ENCODE measurements at regions not wholly inside any gene's neighbourhood (a gene's known extent, or its start where the extent isn't known, plus 50 kb on each side); places are given as distances from the start of the nearest gene placed in this dataset.

DNA sequence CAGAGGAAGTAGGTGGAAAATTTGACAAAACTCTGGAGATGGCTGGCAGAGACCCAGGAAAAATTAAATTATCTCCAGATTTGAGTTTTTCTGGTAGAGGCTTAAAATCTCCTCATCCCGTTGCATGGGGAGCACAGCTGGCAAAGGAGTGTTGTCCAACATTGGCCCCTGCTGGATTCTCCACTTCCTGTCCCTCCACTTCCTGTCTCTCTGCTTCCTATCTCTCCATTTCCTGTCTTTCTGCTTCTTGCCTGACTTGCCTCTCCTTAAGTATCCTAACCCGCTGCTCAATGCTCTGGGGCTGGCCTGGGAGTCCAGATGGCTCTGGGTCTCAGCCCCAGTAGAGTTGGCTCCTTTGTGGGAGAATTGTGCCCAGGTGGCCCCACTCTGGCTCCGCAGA is 65.8 kb upstream of the EMX2 start (continued):
- TF ChIP-seq BCL6 (CRISPR knock-in tag; IDR thresholded peaks at IDR 0.05) (no peak), HMG20B (CRISPR knock-in tag; IDR thresholded peaks at IDR 0.05) (no peak), GABPA (tag; conservative IDR thresholded peaks at IDR 0.05; ENCODE audit: low read depth) (peak; percentile 67), RAD21 (CRISPR knock-in tag; conservative IDR thresholded peaks at IDR 0.05 in 1 of 2, IDR thresholded peaks at IDR 0.05 in 1 of 2) (no peak), FOXA3 (CRISPR knock-in tag; conservative IDR thresholded peaks at IDR 0.05 in 1 of 2, IDR thresholded peaks at IDR 0.05 in 1 of 2) (no peak), DDX20 (tag; IDR thresholded peaks at IDR 0.05; ENCODE audit: low read depth) (no peak), ZNF232 (CRISPR knock-in tag; IDR thresholded peaks at IDR 0.05) (no peak), SPI1 (IDR thresholded peaks at IDR 0.05; ENCODE audit: borderline replicate concordance, low read depth, low read length) (0 out of 2 replicates have a peak, but pooled peaks have one; percentile 1), CREB1 (IDR thresholded peaks at IDR 0.05) (no peak), CREB1 (CRISPR knock-in tag; IDR thresholded peaks at IDR 0.05) (no peak), ZKSCAN8 (CRISPR knock-in tag; IDR thresholded peaks at IDR 0.05) (no peak)
- TF ChIP-seq, protein P1, sequence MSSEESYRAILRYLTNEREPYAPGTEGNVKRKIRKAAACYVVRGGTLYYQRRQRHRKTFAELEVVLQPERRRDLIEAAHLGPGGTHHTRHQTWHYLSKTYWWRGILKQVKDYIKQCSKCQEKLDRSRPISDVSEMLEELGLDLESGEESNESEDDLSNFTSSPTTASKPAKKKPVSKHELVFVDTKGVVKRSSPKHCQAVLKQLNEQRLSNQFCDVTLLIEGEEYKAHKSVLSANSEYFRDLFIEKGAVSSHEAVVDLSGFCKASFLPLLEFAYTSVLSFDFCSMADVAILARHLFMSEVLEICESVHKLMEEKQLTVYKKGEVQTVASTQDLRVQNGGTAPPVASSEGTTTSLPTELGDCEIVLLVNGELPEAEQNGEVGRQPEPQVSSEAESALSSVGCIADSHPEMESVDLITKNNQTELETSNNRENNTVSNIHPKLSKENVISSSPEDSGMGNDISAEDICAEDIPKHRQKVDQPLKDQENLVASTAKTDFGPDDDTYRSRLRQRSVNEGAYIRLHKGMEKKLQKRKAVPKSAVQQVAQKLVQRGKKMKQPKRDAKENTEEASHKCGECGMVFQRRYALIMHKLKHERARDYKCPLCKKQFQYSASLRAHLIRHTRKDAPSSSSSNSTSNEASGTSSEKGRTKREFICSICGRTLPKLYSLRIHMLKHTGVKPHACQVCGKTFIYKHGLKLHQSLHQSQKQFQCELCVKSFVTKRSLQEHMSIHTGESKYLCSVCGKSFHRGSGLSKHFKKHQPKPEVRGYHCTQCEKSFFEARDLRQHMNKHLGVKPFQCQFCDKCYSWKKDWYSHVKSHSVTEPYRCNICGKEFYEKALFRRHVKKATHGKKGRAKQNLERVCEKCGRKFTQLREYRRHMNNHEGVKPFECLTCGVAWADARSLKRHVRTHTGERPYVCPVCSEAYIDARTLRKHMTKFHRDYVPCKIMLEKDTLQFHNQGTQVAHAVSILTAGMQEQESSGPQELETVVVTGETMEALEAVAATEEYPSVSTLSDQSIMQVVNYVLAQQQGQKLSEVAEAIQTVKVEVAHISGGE (CRISPR knock-in tag; IDR thresholded peaks at IDR 0.05), result no peak
- TF ChIP-seq, protein P2, sequence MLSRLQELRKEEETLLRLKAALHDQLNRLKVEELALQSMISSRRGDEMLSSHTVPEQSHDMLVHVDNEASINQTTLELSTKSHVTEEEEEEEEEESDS (CRISPR knock-in tag; IDR thresholded peaks at IDR 0.05), result no peak
- TF ChIP-seq, protein P3, sequence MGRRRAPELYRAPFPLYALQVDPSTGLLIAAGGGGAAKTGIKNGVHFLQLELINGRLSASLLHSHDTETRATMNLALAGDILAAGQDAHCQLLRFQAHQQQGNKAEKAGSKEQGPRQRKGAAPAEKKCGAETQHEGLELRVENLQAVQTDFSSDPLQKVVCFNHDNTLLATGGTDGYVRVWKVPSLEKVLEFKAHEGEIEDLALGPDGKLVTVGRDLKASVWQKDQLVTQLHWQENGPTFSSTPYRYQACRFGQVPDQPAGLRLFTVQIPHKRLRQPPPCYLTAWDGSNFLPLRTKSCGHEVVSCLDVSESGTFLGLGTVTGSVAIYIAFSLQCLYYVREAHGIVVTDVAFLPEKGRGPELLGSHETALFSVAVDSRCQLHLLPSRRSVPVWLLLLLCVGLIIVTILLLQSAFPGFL (CRISPR knock-in tag; IDR thresholded peaks at IDR 0.05), result no peak

Data from K562 (cell line).